AML-193 (cell line): ENCODE measurements at regions not wholly inside any gene's neighbourhood (a gene's known extent, or its start where the extent isn't known, plus 50 kb on each side); places are given as distances from the start of the nearest gene placed in this dataset.

ENCODE experiments used
- DNase-seq, 2 experiments: peaks; one replicate each; lab custom pipeline; 2025; lab: John Stamatoyannopoulos, UW

GRCh38 chr10:31644931-31645633 lies 283.5 kb downstream of the ARHGAP12 start:
- no peak for DNase-seq

- no peak for DNase-seq
Observed at GRCh38 chr10:31642281-31642680, 286.4 kb downstream of the ARHGAP12 start.

DNA sequence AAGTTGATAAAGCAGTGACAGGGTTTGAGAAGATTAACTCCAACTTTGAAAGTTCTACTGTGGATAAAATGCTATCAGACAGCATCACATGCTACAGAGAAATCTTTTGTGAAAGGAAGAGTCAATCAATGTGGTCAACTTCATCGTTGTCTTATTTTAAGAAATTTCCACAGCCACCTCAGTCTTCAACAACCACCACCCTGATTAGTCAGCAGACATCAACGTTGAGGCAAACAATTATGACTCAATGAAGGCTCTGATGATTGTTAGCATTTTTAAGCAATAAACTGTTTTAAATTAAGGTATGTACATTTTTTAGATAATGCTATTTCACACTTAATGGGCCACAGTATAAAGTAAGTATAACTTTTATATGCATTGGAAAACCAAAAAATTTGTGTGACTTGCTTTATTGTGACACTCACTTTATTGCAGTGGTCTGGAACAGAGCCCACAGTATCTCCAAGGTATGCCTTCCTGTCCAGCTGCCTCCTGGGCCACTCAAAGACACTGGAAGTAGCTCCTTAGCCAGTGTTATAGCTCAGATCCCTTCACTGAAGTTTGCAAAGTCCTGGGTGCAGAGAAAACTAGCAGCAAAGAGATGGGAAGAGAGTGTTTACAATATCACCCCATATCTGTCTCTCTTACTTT lies 293.1 kb downstream of the ARHGAP12 start:
- DNase-seq, result no peak

GRCh38 chr10:31635009-31635408 lies 293.6 kb downstream of the ARHGAP12 start:
- DNase-seq, result no peak

- DNase-seq, result no peak
Observed at GRCh38 chr10:31630861-31631567, 297.6 kb downstream of the ARHGAP12 start.

DNA sequence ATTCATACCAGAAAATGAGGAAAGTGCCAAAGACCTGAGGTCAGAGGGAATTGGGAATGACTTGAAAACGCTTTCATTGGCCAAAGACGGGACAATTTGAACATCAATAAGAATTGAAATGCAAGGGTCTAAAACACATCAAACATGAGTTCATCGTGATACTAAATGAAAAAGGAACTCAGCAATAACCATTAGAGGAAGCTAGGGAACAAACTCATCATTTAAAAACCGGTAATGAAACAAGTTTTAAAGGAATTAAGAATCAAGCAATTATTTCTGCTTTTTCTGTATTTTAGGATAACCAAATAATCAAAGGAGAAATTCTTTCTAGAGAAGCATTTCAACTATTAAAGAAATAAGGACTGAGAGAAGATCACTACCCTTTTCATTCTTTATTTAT lies 303.1 kb downstream of the ARHGAP12 start:
- DNase-seq, result no peak

DNA sequence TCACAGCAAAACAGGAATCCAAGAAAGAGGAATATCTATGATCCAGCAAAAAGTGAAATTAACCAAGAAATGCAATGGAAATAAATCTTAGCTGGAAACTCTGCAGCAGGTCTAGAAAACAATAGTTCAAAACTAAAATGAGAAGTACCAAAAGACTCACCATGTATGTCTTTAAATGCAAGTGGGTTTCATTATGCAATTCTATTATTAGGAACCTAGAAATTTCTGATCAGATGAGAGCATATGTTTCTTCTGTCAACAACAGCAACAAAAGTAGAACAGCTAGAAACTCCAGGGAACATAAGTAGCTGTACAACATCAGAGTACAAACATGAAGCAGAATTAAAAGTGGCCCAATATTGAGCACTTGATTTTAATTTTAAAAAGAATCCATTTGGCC lies 304.0 kb downstream of the ARHGAP12 start:
- no peak for DNase-seq

DNA sequence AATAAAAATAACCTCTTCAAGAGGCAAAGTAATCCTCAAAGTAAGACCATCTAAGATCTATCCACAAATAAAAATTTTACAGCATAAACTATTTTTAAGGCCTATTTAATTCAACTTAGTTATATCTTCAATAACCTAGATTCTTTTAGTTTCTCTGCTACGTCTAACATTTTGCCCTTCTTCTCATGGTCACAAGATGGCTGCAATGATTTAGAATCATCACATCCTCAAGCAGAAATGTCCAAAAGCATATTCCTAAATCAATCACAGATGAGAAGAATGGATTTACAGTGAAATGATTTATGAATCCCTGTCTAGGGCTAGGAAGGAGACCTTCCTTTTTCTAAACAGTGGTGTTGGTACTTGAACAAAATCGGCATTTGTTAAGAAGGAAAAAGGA lies 304.7 kb downstream of the ARHGAP12 start:
- DNase-seq, result no peak

DNA sequence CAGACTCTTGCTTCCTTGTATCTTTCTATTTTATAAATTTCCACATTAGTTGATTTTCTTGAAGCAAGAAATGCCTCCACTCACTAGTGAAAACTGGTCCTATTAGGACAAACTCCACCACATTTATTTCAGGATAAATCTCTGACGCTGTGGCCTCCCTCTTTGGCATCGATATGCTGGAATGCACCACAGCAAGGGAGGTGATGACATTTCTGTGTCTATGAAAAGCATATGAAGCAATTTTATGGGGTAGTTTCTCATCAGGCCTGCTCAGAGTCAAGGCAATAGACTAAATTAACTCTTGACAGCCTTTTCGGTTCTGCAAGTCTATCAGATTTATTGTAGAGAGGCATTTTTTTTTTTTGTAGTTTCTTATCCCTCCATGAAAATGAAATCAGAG lies 304.4 kb downstream of the ZEB1 start:
- no peak for DNase-seq

DNA sequence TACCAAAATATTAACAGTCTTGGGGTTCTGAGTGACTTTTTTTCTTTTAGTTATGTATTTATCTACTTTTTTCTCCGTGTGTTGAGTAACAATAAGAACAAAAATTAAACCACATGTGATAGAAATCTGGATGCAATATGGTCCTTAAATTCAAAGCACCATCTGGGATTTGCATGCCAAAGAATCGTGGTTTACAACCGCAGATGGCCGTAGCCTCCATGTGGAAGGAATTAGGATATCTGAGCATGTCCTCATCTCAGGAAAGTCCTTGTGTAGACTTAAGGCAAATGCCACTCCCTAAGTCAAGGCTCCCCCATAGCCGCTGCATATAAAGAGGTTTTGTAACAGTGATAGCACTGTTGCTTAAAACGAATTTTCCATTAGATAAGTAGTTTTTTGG lies 304.0 kb downstream of the ZEB1 start:
- DNase-seq, result no peak

- DNase-seq, result no peak
Observed at GRCh38 chr10:31621733-31622132, 302.7 kb downstream of the ZEB1 start.

DNA sequence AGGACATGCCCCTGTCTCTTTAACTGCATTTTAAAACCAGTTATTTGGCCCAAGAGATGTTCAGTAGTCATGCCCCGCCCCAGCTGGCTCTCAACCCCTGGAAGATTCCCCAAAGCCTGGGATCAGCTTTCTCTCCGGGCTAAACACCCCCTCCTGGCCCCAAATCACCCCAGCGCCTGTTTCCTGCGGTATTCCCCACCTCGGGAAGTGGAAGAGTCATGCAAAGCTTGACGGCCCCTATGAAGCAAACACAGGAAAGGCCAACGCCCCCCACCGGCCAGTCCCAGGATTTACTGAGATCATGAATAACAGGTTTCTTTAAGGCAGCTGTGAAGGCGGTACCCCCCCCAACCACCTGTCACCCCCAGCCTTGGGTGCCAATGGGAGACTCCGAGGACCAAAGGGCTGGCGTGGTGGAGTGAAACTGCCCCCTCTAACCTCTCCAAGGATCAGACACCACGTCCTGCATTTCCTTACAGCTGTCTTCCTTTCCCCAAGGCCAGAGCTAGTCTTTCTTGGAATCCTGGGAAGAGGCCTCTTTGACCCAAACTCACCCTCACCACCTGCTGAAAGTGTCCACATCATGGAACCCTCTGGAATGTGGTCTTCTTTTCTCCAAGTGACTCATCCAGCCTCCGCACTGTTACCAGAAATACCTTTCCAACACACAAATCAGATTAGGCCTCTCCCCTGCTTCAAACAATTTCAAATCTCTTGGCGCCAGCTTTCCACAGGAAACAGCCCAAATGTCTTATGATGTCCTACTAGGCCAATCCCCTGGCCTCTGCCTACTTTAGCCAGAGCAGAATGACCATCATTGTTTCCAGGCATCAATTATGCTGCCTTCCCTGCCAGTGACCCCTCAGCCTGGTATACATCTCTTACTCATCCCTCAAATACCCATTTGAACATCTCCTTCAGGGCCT lies 301.5 kb downstream of the ZEB1 start:
- no peak for DNase-seq

DNA sequence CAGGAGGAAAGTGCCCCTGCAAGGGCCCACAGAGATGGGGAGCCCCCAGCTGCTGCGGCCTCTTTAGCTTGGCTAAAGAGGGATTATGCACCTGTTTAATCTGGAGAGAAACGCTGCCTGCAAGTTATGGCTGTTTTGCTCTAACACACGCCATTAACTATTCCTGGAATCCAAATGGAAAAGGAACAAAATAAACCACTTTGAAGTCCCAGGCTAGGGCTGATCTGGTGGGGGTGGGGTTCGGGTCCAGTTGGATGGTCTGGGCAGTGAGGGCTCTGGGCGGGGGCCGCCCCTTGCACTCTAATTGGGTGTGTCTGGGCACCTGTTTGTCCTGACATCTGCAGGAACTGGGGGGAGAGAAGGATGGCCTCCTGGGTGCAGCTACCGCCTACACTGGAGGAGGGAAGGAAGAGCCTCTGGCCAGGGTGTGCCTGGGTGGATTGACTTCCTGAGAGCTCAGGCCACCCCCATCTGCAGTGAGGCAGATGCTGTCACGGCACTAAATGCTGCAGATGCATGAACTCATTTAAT lies 300.6 kb downstream of the ZEB1 start:
- DNase-seq, result no peak

DNA sequence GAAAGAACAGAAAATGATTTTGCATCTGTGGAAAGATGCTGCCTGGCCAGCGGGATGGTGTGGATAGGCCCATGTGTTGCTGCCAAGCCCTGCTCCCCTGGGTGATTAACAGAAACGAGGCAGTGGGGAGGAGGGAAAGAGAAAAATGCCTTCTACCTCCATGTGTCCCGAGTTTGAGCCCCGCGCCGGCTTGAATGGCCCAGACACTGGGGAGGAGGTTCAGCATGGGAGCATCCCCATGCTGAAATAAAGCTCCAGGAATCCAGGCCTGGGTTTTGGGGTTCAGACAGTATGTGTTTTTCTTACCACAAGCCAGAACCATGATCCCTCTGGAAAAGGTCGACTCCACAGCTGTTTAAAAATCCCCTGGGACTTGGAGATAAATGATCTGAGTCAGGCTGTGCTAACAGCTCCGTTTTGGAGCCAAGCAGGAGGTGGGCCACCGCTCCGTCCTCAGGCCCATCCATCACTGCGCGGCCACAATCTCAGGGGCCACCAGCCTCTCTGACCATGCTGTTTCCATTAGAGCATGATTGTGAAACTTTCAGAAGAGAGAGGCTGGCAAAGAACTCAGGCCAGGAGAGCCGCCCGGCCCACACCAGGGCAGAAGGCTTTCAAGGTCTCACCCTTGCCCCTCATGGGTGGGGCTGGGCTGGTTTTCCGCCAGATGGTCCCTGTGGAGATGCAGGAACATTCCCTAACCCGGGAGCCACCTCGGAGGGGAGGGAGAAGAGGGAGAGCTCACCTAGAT lies 299.7 kb downstream of the ZEB1 start:
- no peak for DNase-seq

DNA sequence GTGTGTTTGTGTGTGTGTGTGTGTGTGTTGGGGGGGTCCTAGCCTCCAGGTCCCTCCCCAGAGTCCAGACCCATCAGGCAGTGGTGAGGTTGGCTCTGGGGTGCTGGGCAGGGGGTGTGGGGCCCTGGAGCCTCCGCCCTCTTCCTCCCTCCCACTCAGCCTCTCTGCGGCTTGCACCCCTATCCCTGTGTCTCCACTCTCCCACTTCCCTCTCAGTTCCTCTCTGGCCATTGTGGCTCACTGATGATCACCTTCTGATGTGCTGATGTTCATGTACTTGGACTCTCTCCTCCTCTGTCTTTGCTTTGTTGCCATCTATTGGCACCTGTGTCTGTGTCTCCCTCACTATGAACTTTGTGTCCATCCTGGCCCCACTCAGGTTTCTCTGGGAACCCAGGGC lies 298.7 kb downstream of the ZEB1 start:
- no peak for DNase-seq

DNA sequence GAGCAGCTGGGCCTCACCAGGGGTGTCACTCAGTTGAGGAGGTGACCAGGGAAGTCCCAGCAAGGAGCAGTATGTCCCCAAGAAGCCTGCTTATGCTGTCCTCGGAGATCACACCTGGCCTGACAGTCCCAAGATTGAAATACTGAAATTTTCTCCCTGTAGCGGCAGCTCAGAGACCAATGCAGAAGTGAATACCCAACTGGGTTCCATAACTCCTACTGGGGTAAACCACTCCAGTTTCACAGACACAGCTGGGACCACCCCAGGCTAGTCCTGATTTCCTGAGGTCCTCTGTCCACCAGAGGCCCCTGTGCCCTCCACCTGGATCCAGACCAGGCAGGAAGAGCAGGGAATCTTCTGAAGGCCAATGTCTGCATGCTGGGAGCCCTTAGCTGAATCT lies 298.1 kb downstream of the ZEB1 start:
- no peak for DNase-seq

- no peak for DNase-seq
Observed at GRCh38 chr10:31615129-31615528, 296.1 kb downstream of the ZEB1 start.

DNA sequence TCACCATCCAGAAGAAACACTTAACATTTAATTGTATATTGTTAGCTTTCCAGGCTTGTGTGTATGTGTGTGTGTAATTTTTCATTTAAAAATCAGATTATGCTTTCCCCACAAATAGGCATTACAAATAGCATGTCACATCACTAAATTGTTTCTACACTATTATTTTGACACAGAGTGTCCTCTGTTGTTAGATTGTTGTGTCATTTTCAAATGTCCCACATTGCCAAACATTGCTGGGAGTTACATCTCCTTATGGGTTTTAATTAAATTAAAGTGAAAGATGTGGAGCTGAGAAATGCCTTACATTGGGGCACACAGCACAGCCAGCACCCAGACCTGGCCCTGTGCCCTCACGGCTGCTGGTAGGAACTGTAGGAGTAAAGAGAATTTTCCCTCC lies 295.6 kb downstream of the ZEB1 start:
- DNase-seq, result no peak

GRCh38 chr10:31612082-31612481 lies 293.1 kb downstream of the ZEB1 start:
- no peak for DNase-seq

DNA sequence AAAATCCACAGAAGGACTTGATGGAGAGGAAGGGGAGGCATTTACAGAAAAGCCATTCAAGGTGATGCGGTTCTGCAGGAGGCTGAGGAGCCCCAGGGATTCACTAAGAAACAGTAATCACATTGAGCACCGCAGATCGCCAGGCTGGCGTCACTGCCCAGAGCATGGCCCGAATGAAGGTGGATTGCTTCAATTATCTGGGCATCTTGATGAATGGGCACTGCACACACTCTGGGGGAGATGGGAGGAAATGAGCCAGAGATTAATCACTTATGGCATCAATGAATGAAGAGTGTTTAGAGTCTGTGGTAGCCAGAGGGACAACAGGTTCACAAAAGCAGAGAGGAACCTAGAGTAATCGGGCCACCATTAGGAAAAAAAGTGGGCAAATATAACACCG lies 292.1 kb downstream of the ZEB1 start:
- DNase-seq, result no peak

GRCh38 chr10:31607481-31607880 lies 288.5 kb downstream of the ZEB1 start:
- DNase-seq, result no peak
